Gastroesophageal sphincter (tissue), 3 donors: ENCODE measurements at regions not wholly inside any gene's neighbourhood (a gene's known extent, or its start where the extent isn't known, plus 50 kb on each side); places are given as distances from the start of the nearest gene placed in this dataset.

Source experiments
- CTCF ChIP-seq, 4 experiments: fragments of 200-600 bp in 2 of 4; fragments of 450-650 bp in 2 of 4; sonication (generic) in 1 of 4; IDR thresholded peaks; one replicate each; pipeline ENCODE4 v1.5.1; 2017 to 2019; ENCODE audit warnings: antibody characterized with exemption in 4 of 4, mild to moderate bottlenecking in 2 of 4, moderate library complexity in 2 of 4
- POLR2A ChIP-seq, 2 donors: fragments of 450-650 bp; IDR thresholded peaks; one replicate each; pipeline ENCODE4 v1.6.1; 2017; ENCODE audit warnings: antibody characterized with exemption in 2 of 2, mild to moderate bottlenecking in 2 of 2, moderate library complexity in 1 of 2
- POLR2AphosphoS5 ChIP-seq: sonication (generic); formaldehyde crosslinking; IDR thresholded peaks from one replicate; pipeline ENCODE4 v1.6.1; 2017; ENCODE audit warnings: antibody characterized with exemption

- TF ChIP-seq CTCF (IDR thresholded peaks at IDR 0.05) (no peak), POLR2A (IDR thresholded peaks at IDR 0.05) (no peak), POLR2AphosphoS5 (no peak)
Observed at GRCh38 chr22:27507111-27507611, 294.4 kb downstream of the MN1 start.
